ENCODE measurements at regions not wholly inside any gene's neighbourhood (a gene's known extent, or its start where the extent isn't known, plus 50 kb on each side); places are given as distances from the start of the nearest gene placed in this dataset.
"Not testable (repeated sequence)": the region's sequence is repeated elsewhere in the genome, so short reads cannot be mapped to it uniquely, and the experiment has no call there.

GRCh38 chr4:55696424-55696823 is 60.3 kb upstream of the NMU start:
- H3K4me3 ChIP-seq (ENCODE audit: low read length in 2 of 2); H3K27ac ChIP-seq (ENCODE audit: low read depth in 2 of 2, low read length in 2 of 2); H3K9me3 ChIP-seq (ENCODE audit: control insufficient read depth in 2 of 2, low read length in 2 of 2); H3K36me3 ChIP-seq (ENCODE audit: control insufficient read depth in 2 of 2, insufficient read depth in 2 of 2, low read length in 2 of 2); H3K9ac ChIP-seq (ENCODE audit: low read depth in 1 of 2, low read length in 2 of 2); H3K4me1 ChIP-seq (ENCODE audit: control insufficient read depth in 2 of 2, insufficient read depth in 2 of 2, low read length in 2 of 2); H3K27me3 ChIP-seq (ENCODE audit: control insufficient read depth in 2 of 2, insufficient read depth in 2 of 2, low read length in 2 of 2): not testable (repeated sequence)

GRCh38 chr4:55706541-55706940 is 70.4 kb upstream of the NMU start:
- Histone ChIP-seq H3K36me3 (ENCODE audit: control insufficient read depth in 2 of 2, insufficient read depth in 2 of 2, low read length in 2 of 2) (no peaks in the 10 kb centered on the region), H3K4me3 (ENCODE audit: low read length in 2 of 2) (no peak overlapping the region), H3K9ac (ENCODE audit: low read depth in 1 of 2, low read length in 2 of 2) (no peak overlapping the region), H3K9me3 (ENCODE audit: control insufficient read depth in 2 of 2, low read length in 2 of 2) (no peaks in the 10 kb centered on the region), H3K27me3 (ENCODE audit: control insufficient read depth in 2 of 2, insufficient read depth in 2 of 2, low read length in 2 of 2) (no peaks in the 10 kb centered on the region), H3K4me1 (ENCODE audit: control insufficient read depth in 2 of 2, insufficient read depth in 2 of 2, low read length in 2 of 2) (no peaks in the 10 kb centered on the region), H3K27ac (ENCODE audit: low read depth in 2 of 2, low read length in 2 of 2) (no peak overlapping the region)

- Histone ChIP-seq H3K4me1 (ENCODE audit: control insufficient read depth in 2 of 2, insufficient read depth in 2 of 2, low read length in 2 of 2) (no peaks in the 10 kb centered on the region), H3K27ac (ENCODE audit: low read depth in 2 of 2, low read length in 2 of 2) (no peak overlapping the region), H3K36me3 (ENCODE audit: control insufficient read depth in 2 of 2, insufficient read depth in 2 of 2, low read length in 2 of 2) (no peaks in the 10 kb centered on the region), H3K9ac (ENCODE audit: low read depth in 1 of 2, low read length in 2 of 2) (no peak overlapping the region), H3K4me3 (ENCODE audit: low read length in 2 of 2) (no peak overlapping the region), H3K27me3 (ENCODE audit: control insufficient read depth in 2 of 2, insufficient read depth in 2 of 2, low read length in 2 of 2) (no peaks in the 10 kb centered on the region), H3K9me3 (ENCODE audit: control insufficient read depth in 2 of 2, low read length in 2 of 2) (no peaks in the 10 kb centered on the region)
Observed at GRCh38 chr4:55707507-55707906, 71.4 kb upstream of the NMU start.

- not testable (repeated sequence) for H3K9ac ChIP-seq (ENCODE audit: low read depth in 1 of 2, low read length in 2 of 2); H3K27ac ChIP-seq (ENCODE audit: low read depth in 2 of 2, low read length in 2 of 2); H3K4me1 ChIP-seq (ENCODE audit: control insufficient read depth in 2 of 2, insufficient read depth in 2 of 2, low read length in 2 of 2); H3K9me3 ChIP-seq (ENCODE audit: control insufficient read depth in 2 of 2, low read length in 2 of 2); H3K27me3 ChIP-seq (ENCODE audit: control insufficient read depth in 2 of 2, insufficient read depth in 2 of 2, low read length in 2 of 2); H3K36me3 ChIP-seq (ENCODE audit: control insufficient read depth in 2 of 2, insufficient read depth in 2 of 2, low read length in 2 of 2); H3K4me3 ChIP-seq (ENCODE audit: low read length in 2 of 2)
Observed at GRCh38 chr4:55707991-55708390, 71.9 kb upstream of the NMU start.

- H3K27ac ChIP-seq (ENCODE audit: low read depth in 2 of 2, low read length in 2 of 2); H3K4me1 ChIP-seq (ENCODE audit: control insufficient read depth in 2 of 2, insufficient read depth in 2 of 2, low read length in 2 of 2); H3K27me3 ChIP-seq (ENCODE audit: control insufficient read depth in 2 of 2, insufficient read depth in 2 of 2, low read length in 2 of 2); H3K9ac ChIP-seq (ENCODE audit: low read depth in 1 of 2, low read length in 2 of 2); H3K36me3 ChIP-seq (ENCODE audit: control insufficient read depth in 2 of 2, insufficient read depth in 2 of 2, low read length in 2 of 2); H3K4me3 ChIP-seq (ENCODE audit: low read length in 2 of 2); H3K9me3 ChIP-seq (ENCODE audit: control insufficient read depth in 2 of 2, low read length in 2 of 2): not testable (repeated sequence)
Observed at GRCh38 chr4:55712835-55713234, 76.7 kb upstream of the NMU start.

- Histone ChIP-seq H3K27ac (ENCODE audit: low read depth in 2 of 2, low read length in 2 of 2) (no peak overlapping the region), H3K4me3 (ENCODE audit: low read length in 2 of 2) (no peak overlapping the region), H3K27me3 (ENCODE audit: control insufficient read depth in 2 of 2, insufficient read depth in 2 of 2, low read length in 2 of 2) (no peaks in the 10 kb centered on the region), H3K4me1 (ENCODE audit: control insufficient read depth in 2 of 2, insufficient read depth in 2 of 2, low read length in 2 of 2) (no peaks in the 10 kb centered on the region), H3K9ac (ENCODE audit: low read depth in 1 of 2, low read length in 2 of 2) (no peak overlapping the region), H3K9me3 (ENCODE audit: control insufficient read depth in 2 of 2, low read length in 2 of 2) (no peaks in the 10 kb centered on the region), H3K36me3 (ENCODE audit: control insufficient read depth in 2 of 2, insufficient read depth in 2 of 2, low read length in 2 of 2) (no peaks in the 10 kb centered on the region)
Observed at GRCh38 chr4:55721651-55722050, 85.6 kb upstream of the NMU start.

GRCh38 chr4:55722132-55722531 is 86.0 kb upstream of the NMU start:
- no peaks in the 10 kb centered on the region for H3K4me1 ChIP-seq (ENCODE audit: control insufficient read depth in 2 of 2, insufficient read depth in 2 of 2, low read length in 2 of 2)
- no peaks in the 10 kb centered on the region for H3K27me3 ChIP-seq (ENCODE audit: control insufficient read depth in 2 of 2, insufficient read depth in 2 of 2, low read length in 2 of 2)
- no peak overlapping the region for H3K27ac ChIP-seq (ENCODE audit: low read depth in 2 of 2, low read length in 2 of 2)
- no peak overlapping the region for H3K4me3 ChIP-seq (ENCODE audit: low read length in 2 of 2)
- H3K36me3 ChIP-seq (ENCODE audit: control insufficient read depth in 2 of 2, insufficient read depth in 2 of 2, low read length in 2 of 2) = no peaks in the 10 kb centered on the region
- H3K9ac ChIP-seq (ENCODE audit: low read depth in 1 of 2, low read length in 2 of 2) = no peak overlapping the region
- H3K9me3 ChIP-seq (ENCODE audit: control insufficient read depth in 2 of 2, low read length in 2 of 2) = no peaks in the 10 kb centered on the region

GRCh38 chr4:55723403-55723802 is 87.3 kb upstream of the NMU start:
- Histone ChIP-seq H3K27me3 (ENCODE audit: control insufficient read depth in 2 of 2, insufficient read depth in 2 of 2, low read length in 2 of 2) (no peaks in the 10 kb centered on the region), H3K4me1 (ENCODE audit: control insufficient read depth in 2 of 2, insufficient read depth in 2 of 2, low read length in 2 of 2) (no peaks in the 10 kb centered on the region), H3K4me3 (ENCODE audit: low read length in 2 of 2) (no peak overlapping the region), H3K9me3 (ENCODE audit: control insufficient read depth in 2 of 2, low read length in 2 of 2) (no peaks in the 10 kb centered on the region), H3K36me3 (ENCODE audit: control insufficient read depth in 2 of 2, insufficient read depth in 2 of 2, low read length in 2 of 2) (no peaks in the 10 kb centered on the region), H3K9ac (ENCODE audit: low read depth in 1 of 2, low read length in 2 of 2) (no peak overlapping the region), H3K27ac (ENCODE audit: low read depth in 2 of 2, low read length in 2 of 2) (no peak overlapping the region)

GRCh38 chr4:55725057-55725456 is 89.0 kb upstream of the NMU start:
- no peak overlapping the region for H3K27ac ChIP-seq (ENCODE audit: low read depth in 2 of 2, low read length in 2 of 2)
- no peak overlapping the region for H3K9ac ChIP-seq (ENCODE audit: low read depth in 1 of 2, low read length in 2 of 2)
- H3K9me3 ChIP-seq (ENCODE audit: control insufficient read depth in 2 of 2, low read length in 2 of 2) = no peaks in the 10 kb centered on the region
- H3K27me3 ChIP-seq (ENCODE audit: control insufficient read depth in 2 of 2, insufficient read depth in 2 of 2, low read length in 2 of 2) = no peaks in the 10 kb centered on the region
- no peak overlapping the region for H3K4me3 ChIP-seq (ENCODE audit: low read length in 2 of 2)
- no peaks in the 10 kb centered on the region for H3K36me3 ChIP-seq (ENCODE audit: control insufficient read depth in 2 of 2, insufficient read depth in 2 of 2, low read length in 2 of 2)
- no peaks in the 10 kb centered on the region for H3K4me1 ChIP-seq (ENCODE audit: control insufficient read depth in 2 of 2, insufficient read depth in 2 of 2, low read length in 2 of 2)

- H3K36me3 ChIP-seq (ENCODE audit: control insufficient read depth in 2 of 2, insufficient read depth in 2 of 2, low read length in 2 of 2) = no peaks in the 10 kb centered on the region
- H3K27ac ChIP-seq (ENCODE audit: low read depth in 2 of 2, low read length in 2 of 2) = no peak overlapping the region
- no peak overlapping the region for H3K4me3 ChIP-seq (ENCODE audit: low read length in 2 of 2)
- H3K4me1 ChIP-seq (ENCODE audit: control insufficient read depth in 2 of 2, insufficient read depth in 2 of 2, low read length in 2 of 2) = no peaks in the 10 kb centered on the region
- no peaks in the 10 kb centered on the region for H3K27me3 ChIP-seq (ENCODE audit: control insufficient read depth in 2 of 2, insufficient read depth in 2 of 2, low read length in 2 of 2)
- no peaks in the 10 kb centered on the region for H3K9me3 ChIP-seq (ENCODE audit: control insufficient read depth in 2 of 2, low read length in 2 of 2)
- H3K9ac ChIP-seq (ENCODE audit: low read depth in 1 of 2, low read length in 2 of 2) = no peak overlapping the region
Observed at GRCh38 chr4:55727746-55728145, 91.6 kb upstream of the NMU start.
